Activated B cell treated with CpG ODN at 0.5 μM for 24 hours (primary cell): ENCODE measurements at regions not wholly inside any gene's neighbourhood (a gene's known extent, or its start where the extent isn't known, plus 50 kb on each side); places are given as distances from the start of the nearest gene placed in this dataset.

ENCODE experiments used
- ATAC-seq: fragments of 200-7000 bp; cut with Tn5 transposase; one replicate; pipeline ENCODE4 v1.10.0; 2021; ENCODE audit warnings: low read depth, mild to moderate bottlenecking, moderate library complexity
- CTCF ChIA-PET: fragments of 350-600 bp; sonication (Branson Sonifier 250); formaldehyde crosslinking; loops from one replicate; lab custom pipeline; 2021; ENCODE audit warnings: antibody characterized with exemption; lab: Charles Lee
- POLR2A ChIA-PET: fragments of 350-600 bp; sonication (Branson Sonifier 250); formaldehyde crosslinking; loops from one replicate; lab custom pipeline; 2021; ENCODE audit warnings: antibody characterized with exemption; lab: Charles Lee
- DNase-seq: peaks from one replicate; pipeline ENCODE4 v3.0.0; 2022
- H3K27ac Mint-ChIP-seq: one replicate; pipeline ENCODE4 v1.8.0; 2020; ENCODE audit warnings: mixed read lengths
- H3K27me3 Mint-ChIP-seq: one replicate; pipeline ENCODE4 v1.8.0; 2021; ENCODE audit warnings: mixed read lengths
- H3K36me3 Mint-ChIP-seq: one replicate; pipeline ENCODE4 v1.8.0; 2021; ENCODE audit warnings: low read depth, mixed read lengths
- H3K4me1 Mint-ChIP-seq: one replicate; pipeline ENCODE4 v1.8.0; 2021; ENCODE audit warnings: mixed read lengths
- H3K4me3 Mint-ChIP-seq: one replicate; pipeline ENCODE4 v1.8.0; 2020; ENCODE audit warnings: mild to moderate bottlenecking, mixed read lengths
- H3K9me3 Mint-ChIP-seq: one replicate; pipeline ENCODE4 v1.8.0; 2020; ENCODE audit warnings: mixed read lengths
- CTCF ChIP-seq: fragments of 200-600 bp; IDR thresholded peaks from one replicate; pipeline ENCODE4 v1.8.0; 2022; ENCODE audit warnings: antibody characterized with exemption, mild to moderate bottlenecking
- intact Hi-C: fragments of 100-400 bp; cut with micrococcal nuclease; formaldehyde crosslinking; loops from one replicate; pipeline ENCODE4 v1.15.1; 2024

GRCh38 chr5:135210286-135211055 is 176.4 kb upstream of the PITX1 start:
- ATAC-seq = no peak
- ChIA-PET CTCF (no interaction called here), POLR2A (no interaction called here)
- Mint-ChIP-seq H3K36me3 (no peaks in the 10 kb centered on the region), H3K4me3 (no peak overlapping the region), H3K4me1 (no peaks in the 10 kb centered on the region), H3K27me3 (peaks cover 15% of the 10 kb centered on the region), H3K9me3 (no peaks in the 10 kb centered on the region), H3K27ac (no peak overlapping the region)
- no peak for DNase-seq
- no peak for TF ChIP-seq CTCF
- intact Hi-C loops = no loop called here

- CTCF ChIA-PET = no interaction called here
Observed at GRCh38 chr5:135208903-135209721, 175.1 kb upstream of the PITX1 start.

GRCh38 chr5:135208555-135208902 is 174.5 kb upstream of the PITX1 start:
- CTCF ChIA-PET = no interaction called here
- no peak overlapping the region for H3K27ac Mint-ChIP-seq
- ATAC-seq (no peak), DNase-seq (no peak)
- no peak overlapping the region for H3K4me3 Mint-ChIP-seq
- no peaks in the 10 kb centered on the region for H3K4me1 Mint-ChIP-seq
- H3K9me3 Mint-ChIP-seq = peaks cover 5% of the 10 kb centered on the region
- TF ChIP-seq CTCF = no peak
- POLR2A ChIA-PET = no interaction called here
- intact Hi-C loops = no loop called here
- H3K36me3 Mint-ChIP-seq = no peaks in the 10 kb centered on the region
- H3K27me3 Mint-ChIP-seq = peaks cover 24% of the 10 kb centered on the region

More at GRCh38 chr5:135208903-135209721, 175.1 kb upstream of the PITX1 start:
- no peak for ATAC-seq
- Mint-ChIP-seq H3K27ac (no peak overlapping the region), H3K4me3 (no peak overlapping the region), H3K4me1 (no peaks in the 10 kb centered on the region), H3K27me3 (peaks cover 21% of the 10 kb centered on the region), H3K9me3 (no peaks in the 10 kb centered on the region), H3K36me3 (no peaks in the 10 kb centered on the region)
- POLR2A ChIA-PET = no interaction called here
- no peak for TF ChIP-seq CTCF
- intact Hi-C loops = no loop called here
- no peak for DNase-seq

- DNase-seq (no peak), ATAC-seq (no peak)
- Mint-ChIP-seq H3K4me3 (no peak overlapping the region), H3K36me3 (no peaks in the 10 kb centered on the region), H3K4me1 (no peaks in the 10 kb centered on the region), H3K27me3 (peaks cover 24% of the 10 kb centered on the region), H3K27ac (no peak overlapping the region), H3K9me3 (peaks cover 7% of the 10 kb centered on the region)
- ChIA-PET POLR2A (no interaction called here), CTCF (no interaction called here)
- intact Hi-C loops = no loop called here
- no peak for TF ChIP-seq CTCF
Observed at GRCh38 chr5:135207866-135208265, 173.8 kb upstream of the PITX1 start.

GRCh38 chr5:135206862-135207261 is 172.8 kb upstream of the PITX1 start:
- H3K27ac Mint-ChIP-seq = no peak overlapping the region
- CTCF ChIA-PET = no interaction called here
- ATAC-seq (no peak), DNase-seq (no peak)
- TF ChIP-seq CTCF = no peak
- intact Hi-C loops = no loop called here
- H3K4me3 Mint-ChIP-seq = no peak overlapping the region
- H3K36me3 Mint-ChIP-seq = peaks cover 3% of the 10 kb centered on the region
- no peaks in the 10 kb centered on the region for H3K4me1 Mint-ChIP-seq
- H3K27me3 Mint-ChIP-seq = peaks cover 32% of the 10 kb centered on the region
- peaks cover 13% of the 10 kb centered on the region for H3K9me3 Mint-ChIP-seq
- POLR2A ChIA-PET = no interaction called here
